ENCODE measurements at regions not wholly inside any gene's neighbourhood (a gene's known extent, or its start where the extent isn't known, plus 50 kb on each side); places are given as distances from the start of the nearest gene placed in this dataset.

DNA sequence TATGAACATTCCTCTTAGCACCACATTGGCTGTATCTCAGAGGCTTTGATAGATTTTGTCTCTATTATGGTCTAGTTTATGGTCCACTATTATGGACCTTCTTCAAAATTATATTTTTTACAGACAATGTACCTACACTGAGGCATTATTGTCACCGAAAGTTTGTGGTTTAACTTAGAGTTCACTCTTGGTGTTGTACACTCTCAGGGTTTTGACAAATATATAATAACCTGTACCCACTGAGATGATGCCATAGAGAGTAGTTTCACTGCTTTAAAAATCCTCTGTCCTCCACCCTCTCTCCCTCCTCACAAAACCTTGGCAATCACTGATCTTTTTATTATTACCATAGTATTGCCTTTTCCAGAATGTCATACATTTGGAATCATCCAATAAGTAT, 528.2 kb downstream of the SLC6A15 start:
- no peak for TF ChIP-seq RAD21 (IDR thresholded peaks at IDR 0.05)
- TF ChIP-seq SP1 (IDR thresholded peaks at IDR 0.05) = no peak
- TF ChIP-seq HNF4G (IDR thresholded peaks at IDR 0.05) = no peak
- no peak for TF ChIP-seq ATF3 (IDR thresholded peaks at IDR 0.05)
